ENCODE measurements at regions not wholly inside any gene's neighbourhood (a gene's known extent, or its start where the extent isn't known, plus 50 kb on each side); places are given as distances from the start of the nearest gene placed in this dataset.

DNA sequence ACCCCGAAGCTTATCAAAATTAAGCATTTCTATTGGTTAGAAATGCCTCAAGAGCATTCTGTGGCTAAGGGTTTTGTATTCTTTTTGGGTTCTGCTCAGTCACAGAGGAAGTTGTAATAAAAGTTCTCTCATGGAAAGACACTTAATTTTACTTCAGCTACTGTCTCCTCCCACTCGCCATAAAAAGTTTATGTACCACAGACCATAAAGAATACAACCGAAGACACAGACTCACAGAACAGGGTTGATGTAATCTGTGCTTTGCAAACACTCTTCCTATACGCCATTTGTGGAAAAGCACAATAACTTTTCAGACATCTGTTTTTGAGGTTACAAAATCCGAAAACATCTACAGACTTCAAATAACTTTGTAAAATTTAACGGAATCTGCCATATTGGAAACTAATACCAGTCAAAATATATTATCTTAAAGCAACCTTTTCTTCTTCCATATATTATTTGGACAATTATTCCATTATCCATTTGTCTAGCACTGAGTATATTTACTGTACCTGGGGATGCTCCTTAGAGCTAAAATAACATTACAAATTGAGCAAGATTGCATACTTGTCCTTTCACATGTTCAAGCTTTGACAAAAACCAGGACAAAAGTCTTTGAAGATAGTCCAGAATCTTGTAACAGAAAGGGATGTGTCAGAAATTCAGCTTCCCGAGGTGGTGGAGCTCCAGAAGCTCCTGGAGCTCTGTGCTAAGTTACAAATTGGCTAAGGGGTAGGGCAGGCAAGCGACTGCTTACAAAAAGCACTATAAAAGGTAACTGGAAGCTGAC is 219.0 kb upstream of the MEOX2 start:
- TF ChIP-seq CTCF (IDR thresholded peaks at IDR 0.05 in 2 of 3, conservative IDR thresholded peaks at IDR 0.05 in 1 of 3; ENCODE audit: insufficient read depth in 2 of 3, low read depth in 1 of 3, low read length in 3 of 3) (no peak), FOXA1 (IDR thresholded peaks at IDR 0.05; ENCODE audit: borderline replicate concordance) (no peak), TEAD4 (IDR thresholded peaks at IDR 0.05; ENCODE audit: low read length) (no peak), TEAD4 (CRISPR knock-in tag; IDR thresholded peaks at IDR 0.05; ENCODE audit: borderline replicate concordance) (no peak), POLR2AphosphoS5 (IDR thresholded peaks at IDR 0.05; ENCODE audit: control insufficient read depth, insufficient read depth, low read depth, low read length) (no peak), DDX20 (tag; IDR thresholded peaks at IDR 0.05; ENCODE audit: low read depth) (no peak), TCF7L2 (IDR thresholded peaks at IDR 0.05; ENCODE audit: low read depth, low read length) (no peak), GATAD2A (IDR thresholded peaks at IDR 0.05) (no peak)
- TF ChIP-seq, protein P1, sequence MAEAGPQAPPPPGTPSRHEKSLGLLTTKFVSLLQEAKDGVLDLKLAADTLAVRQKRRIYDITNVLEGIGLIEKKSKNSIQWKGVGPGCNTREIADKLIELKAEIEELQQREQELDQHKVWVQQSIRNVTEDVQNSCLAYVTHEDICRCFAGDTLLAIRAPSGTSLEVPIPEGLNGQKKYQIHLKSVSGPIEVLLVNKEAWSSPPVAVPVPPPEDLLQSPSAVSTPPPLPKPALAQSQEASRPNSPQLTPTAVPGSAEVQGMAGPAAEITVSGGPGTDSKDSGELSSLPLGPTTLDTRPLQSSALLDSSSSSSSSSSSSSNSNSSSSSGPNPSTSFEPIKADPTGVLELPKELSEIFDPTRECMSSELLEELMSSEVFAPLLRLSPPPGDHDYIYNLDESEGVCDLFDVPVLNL (CRISPR knock-in tag; IDR thresholded peaks at IDR 0.05; ENCODE audit: low read depth): no peak
- TF ChIP-seq, protein P2, sequence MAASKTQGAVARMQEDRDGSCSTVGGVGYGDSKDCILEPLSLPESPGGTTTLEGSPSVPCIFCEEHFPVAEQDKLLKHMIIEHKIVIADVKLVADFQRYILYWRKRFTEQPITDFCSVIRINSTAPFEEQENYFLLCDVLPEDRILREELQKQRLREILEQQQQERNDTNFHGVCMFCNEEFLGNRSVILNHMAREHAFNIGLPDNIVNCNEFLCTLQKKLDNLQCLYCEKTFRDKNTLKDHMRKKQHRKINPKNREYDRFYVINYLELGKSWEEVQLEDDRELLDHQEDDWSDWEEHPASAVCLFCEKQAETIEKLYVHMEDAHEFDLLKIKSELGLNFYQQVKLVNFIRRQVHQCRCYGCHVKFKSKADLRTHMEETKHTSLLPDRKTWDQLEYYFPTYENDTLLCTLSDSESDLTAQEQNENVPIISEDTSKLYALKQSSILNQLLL (CRISPR knock-in tag; IDR thresholded peaks at IDR 0.05; ENCODE audit: borderline replicate concordance): no peak
- TF ChIP-seq, protein P3, sequence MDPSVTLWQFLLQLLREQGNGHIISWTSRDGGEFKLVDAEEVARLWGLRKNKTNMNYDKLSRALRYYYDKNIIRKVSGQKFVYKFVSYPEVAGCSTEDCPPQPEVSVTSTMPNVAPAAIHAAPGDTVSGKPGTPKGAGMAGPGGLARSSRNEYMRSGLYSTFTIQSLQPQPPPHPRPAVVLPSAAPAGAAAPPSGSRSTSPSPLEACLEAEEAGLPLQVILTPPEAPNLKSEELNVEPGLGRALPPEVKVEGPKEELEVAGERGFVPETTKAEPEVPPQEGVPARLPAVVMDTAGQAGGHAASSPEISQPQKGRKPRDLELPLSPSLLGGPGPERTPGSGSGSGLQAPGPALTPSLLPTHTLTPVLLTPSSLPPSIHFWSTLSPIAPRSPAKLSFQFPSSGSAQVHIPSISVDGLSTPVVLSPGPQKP (CRISPR knock-in tag; IDR thresholded peaks at IDR 0.05): no peak
- TF ChIP-seq, protein P4, sequence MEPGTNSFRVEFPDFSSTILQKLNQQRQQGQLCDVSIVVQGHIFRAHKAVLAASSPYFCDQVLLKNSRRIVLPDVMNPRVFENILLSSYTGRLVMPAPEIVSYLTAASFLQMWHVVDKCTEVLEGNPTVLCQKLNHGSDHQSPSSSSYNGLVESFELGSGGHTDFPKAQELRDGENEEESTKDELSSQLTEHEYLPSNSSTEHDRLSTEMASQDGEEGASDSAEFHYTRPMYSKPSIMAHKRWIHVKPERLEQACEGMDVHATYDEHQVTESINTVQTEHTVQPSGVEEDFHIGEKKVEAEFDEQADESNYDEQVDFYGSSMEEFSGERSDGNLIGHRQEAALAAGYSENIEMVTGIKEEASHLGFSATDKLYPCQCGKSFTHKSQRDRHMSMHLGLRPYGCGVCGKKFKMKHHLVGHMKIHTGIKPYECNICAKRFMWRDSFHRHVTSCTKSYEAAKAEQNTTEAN (CRISPR knock-in tag; IDR thresholded peaks at IDR 0.05): no peak
